OCI-LY7 (cell line): ENCODE measurements at regions not wholly inside any gene's neighbourhood (a gene's known extent, or its start where the extent isn't known, plus 50 kb on each side); places are given as distances from the start of the nearest gene placed in this dataset.

Experiments
- EZH2phosphoT487 ChIP-seq: fragments of 200-600 bp; sonication (generic); IDR thresholded peaks from 2 replicates; pipeline ENCODE4 v1.6.1; 2018; ENCODE audit warnings: low read depth, borderline replicate concordance, mild to moderate bottlenecking, mixed run types, antibody characterized with exemption, low read length, moderate library complexity, mixed read lengths
- TF ChIP-seq, protein P1 (sequence below): fragments of 200-600 bp; sonication (generic); conservative IDR thresholded peaks from 2 replicates; pipeline ENCODE4 v1.5.1; 2014; ENCODE audit warnings: mild to moderate bottlenecking, antibody characterized with exemption, low read length, moderate library complexity, mixed read lengths

DNA sequence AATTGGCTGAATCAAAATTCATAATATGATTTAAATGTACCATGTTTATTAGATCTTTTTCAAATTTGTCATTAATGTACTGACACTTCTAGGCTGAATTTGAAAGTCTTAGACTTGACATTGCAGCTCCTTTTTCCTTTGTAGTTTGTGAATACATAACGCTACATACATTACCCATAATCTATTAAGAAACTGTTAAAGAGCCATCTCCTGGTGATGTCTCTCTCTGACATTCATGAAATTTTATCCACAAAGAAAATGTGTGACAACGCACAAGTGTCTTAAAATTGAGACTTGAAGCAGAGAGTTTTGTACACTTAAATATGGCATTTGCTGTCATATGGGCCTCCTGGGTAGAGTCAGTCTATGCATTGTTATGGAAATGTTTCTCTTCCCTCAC, 320.2 kb upstream of the ARGLU1 start:
- TF ChIP-seq, protein P1, sequence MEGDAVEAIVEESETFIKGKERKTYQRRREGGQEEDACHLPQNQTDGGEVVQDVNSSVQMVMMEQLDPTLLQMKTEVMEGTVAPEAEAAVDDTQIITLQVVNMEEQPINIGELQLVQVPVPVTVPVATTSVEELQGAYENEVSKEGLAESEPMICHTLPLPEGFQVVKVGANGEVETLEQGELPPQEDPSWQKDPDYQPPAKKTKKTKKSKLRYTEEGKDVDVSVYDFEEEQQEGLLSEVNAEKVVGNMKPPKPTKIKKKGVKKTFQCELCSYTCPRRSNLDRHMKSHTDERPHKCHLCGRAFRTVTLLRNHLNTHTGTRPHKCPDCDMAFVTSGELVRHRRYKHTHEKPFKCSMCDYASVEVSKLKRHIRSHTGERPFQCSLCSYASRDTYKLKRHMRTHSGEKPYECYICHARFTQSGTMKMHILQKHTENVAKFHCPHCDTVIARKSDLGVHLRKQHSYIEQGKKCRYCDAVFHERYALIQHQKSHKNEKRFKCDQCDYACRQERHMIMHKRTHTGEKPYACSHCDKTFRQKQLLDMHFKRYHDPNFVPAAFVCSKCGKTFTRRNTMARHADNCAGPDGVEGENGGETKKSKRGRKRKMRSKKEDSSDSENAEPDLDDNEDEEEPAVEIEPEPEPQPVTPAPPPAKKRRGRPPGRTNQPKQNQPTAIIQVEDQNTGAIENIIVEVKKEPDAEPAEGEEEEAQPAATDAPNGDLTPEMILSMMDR: no peak
- TF ChIP-seq EZH2phosphoT487: no peak
